ENCODE measurements at regions not wholly inside any gene's neighbourhood (a gene's known extent, or its start where the extent isn't known, plus 50 kb on each side); places are given as distances from the start of the nearest gene placed in this dataset.
"Not testable (repeated sequence)": the region's sequence is repeated elsewhere in the genome, so short reads cannot be mapped to it uniquely, and the experiment has no call there.

- no peak for DNase-seq
Measured at GRCh38 chr16:26909623-26910022, 157.1 kb upstream of the C16orf82 start.

DNA sequence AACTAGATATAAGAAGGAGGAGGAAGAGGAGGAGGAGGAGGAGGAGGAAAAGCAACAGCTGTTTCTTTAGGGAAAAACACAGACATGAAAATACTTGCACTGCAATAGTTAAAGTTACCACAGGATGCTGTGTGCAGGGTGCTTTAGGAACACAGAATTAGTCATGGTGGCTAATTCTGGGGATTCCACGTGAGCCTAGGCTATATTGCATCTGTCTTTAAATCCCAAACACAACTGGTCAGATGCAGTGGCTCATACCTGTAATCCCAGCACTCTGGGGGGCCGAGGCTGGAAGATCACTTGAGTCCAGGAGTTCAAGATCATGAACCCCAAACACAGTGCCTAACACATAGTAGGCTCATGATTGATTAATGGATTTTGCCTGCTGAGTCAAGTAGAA, 155.3 kb upstream of the C16orf82 start:
- DNase-seq, result no peak

GRCh38 chr16:26913851-26914250, 152.9 kb upstream of the C16orf82 start:
- DNase-seq, result peak; percentile 49

- DNase-seq, result peak; percentile 23
Measured at GRCh38 chr16:26930786-26931581, 135.7 kb upstream of the C16orf82 start.

DNA sequence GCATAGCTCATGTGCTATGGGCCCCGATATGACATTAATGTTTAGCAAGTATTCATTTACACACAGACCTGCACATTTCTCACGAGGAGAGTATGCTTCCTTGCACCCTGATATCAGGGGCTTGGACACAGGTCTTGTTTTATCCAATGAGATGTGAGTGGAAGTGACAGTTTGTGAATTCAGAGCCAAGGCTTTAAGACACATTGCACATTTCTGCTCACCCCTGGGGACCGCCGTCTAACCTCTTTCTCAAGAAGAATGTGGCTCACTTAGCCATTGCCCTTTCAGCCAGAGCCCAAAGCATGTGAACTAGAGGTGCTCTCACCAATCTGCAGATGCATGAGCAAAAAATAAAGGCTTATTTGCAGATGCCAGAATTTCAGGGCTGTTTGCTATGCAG, 116.1 kb upstream of the C16orf82 start:
- DNase-seq, result no peak

DNA sequence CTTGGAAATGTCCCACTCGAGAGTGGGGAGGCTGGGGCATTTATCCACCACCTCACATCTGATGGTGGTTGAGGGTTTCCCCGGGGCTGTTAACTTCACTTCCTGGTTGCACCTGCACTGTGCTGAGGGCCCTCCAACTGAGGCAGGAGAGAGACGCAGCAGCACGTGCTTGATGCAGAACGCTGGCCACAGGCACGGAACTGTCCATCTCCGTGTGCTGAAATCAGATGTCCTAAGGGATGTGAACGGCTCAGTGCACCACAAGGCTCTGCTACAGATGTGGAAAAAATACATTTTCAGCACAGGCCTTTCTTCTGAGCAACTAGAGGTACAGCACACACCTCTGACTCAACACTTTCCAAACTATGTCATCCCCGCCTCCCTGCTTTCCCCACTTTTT, 114.8 kb upstream of the C16orf82 start:
- no peak for DNase-seq

DNA sequence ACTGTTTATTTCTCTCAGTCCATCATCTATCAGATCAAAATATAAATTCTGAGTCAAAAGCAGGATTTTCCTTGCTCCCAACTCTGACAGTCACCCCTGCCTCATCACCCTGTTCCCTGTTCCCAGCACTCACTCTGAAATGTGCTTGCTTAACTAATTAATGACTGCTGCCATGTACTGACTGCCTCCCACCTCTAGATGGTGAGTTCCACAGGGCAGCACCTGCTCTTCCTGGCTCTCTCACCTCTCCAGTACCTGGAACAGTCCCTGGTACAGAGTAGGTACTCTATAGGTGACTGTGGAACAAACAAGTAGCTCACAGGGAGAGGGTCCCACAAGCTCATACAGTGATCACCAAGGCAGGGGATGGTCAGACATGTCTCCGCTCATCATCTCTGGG, 114.3 kb upstream of the C16orf82 start:
- no peak for DNase-seq

GRCh38 chr16:26957283-26957859, 109.4 kb upstream of the C16orf82 start:
- no peak for DNase-seq

- DNase-seq, result no peak
Measured at GRCh38 chr16:26959416-26960009, 107.2 kb upstream of the C16orf82 start.

DNA sequence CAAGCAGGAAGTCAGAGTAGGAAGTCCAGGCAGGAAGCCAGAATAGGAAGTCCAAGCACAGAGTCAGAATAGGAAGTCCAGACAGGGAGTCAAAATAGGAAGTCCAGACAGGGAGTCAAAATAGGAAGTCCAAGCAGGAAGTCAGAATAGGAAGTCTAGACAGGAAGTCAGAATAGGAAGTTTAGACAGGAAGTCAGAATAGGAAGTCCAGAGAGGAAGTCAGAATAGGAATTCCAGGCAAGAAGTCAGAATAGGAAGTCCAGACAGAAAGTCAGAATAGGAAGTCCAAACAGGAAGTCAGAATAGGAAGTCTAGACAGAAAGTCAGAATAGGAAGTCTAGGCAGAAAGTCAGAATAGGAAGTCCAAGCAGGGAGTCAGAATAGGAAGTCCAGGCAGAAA, 105.3 kb upstream of the C16orf82 start:
- no peak for DNase-seq

DNA sequence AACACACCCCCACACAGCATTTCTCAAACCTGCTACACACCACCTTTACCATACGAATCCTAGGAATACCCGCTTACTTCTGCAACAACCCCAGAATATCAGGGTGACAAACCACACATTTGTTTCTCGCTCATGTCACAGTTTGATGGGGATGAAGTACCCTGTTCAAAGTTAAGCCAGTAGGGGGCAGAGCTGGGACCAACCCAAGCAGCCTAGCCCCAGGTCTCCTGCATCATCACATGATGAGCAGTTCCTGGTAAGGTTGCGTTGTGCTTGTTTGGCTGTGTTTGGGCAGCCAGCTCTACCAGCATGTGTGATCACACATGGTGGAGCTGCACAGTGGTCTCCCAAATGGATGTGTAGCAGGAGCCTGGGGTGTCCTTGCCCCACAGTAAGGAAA, 103.6 kb upstream of the C16orf82 start:
- no peak for DNase-seq

GRCh38 chr16:26969589-26970231, 97.0 kb upstream of the C16orf82 start:
- DNase-seq, result no peak

- DNase-seq, result no peak
Measured at GRCh38 chr16:26970292-26970691, 96.4 kb upstream of the C16orf82 start.

GRCh38 chr16:26976873-26977272, 89.9 kb upstream of the C16orf82 start:
- DNase-seq, result no peak

DNA sequence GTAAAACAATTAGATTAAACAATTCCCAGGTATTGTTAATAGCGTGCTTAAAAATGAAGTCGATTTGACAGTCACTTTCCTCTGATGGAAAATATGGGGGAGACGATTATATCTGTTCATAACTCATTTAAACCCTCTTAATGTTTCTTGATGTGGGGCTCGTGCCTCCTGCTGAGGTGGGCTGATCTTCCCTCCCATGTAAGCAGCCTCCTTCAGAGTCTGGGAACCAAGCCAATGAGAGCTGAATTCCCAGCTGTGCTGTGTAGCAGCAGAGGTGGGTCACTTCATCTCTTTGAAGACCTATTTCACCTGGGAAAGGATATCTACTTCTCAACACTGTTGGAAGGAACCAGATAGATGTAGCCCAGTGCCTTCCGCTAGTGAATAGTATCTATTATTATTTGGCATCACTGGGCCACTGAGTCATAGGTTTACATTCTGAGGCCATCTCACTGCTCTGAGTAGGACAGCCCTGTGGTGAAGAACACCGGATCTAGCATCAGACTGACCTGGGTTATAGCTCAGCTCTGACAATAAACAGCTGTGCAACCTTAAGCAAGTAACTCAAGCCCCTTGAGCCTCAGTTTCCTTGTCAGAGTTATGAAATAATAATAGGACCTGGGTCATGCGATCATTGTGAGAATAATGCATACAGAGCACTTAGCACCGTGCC, 85.3 kb upstream of the C16orf82 start:
- peak; percentile 94 for DNase-seq

DNA sequence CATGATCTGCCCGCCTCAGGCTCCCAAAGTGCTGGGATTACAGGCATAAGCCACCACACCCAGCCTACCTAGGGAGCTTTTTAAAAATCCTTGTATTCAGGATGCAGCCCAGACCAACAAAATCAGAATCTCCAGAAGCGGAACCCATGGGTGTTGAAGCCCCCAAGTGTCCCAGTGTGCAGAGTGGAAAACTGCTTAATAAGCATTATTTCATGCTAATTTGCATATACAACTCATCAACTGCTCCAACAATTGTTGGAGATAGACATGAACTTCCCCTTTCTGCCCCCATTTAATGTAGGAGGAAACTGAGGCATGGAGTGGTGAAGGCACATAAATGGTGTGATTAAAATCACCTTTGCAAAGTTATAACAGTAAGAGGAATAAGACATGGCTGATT, 84.3 kb upstream of the C16orf82 start:
- no peak for DNase-seq

GRCh38 chr16:26983426-26983825, 83.3 kb upstream of the C16orf82 start:
- no peak for DNase-seq

- DNase-seq, result no peak
Measured at GRCh38 chr16:26985100-26986065, 81.3 kb upstream of the C16orf82 start.

DNA sequence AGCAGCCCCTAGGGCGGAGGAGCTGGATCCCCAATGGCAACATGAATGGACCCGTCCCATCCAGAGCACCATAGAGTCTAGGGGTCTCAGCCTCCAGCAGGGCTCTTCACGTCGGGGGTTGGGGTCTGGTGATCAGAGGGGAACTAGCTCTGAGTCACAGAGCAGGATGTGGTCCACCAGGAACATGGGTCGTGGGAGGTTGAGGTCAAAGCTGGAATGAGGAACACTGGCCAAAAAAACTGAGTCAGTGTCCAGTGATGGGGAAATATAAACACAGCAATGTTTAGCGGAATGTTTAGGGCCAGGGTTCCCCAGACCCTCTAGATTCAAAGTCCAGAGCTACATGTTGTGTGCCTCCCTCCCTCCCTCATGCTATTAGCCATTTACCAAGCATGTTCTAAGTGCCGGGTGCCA, 79.1 kb upstream of the C16orf82 start:
- no peak for DNase-seq

- DNase-seq, result no peak
Measured at GRCh38 chr16:26988186-26988585, 78.5 kb upstream of the C16orf82 start.

DNA sequence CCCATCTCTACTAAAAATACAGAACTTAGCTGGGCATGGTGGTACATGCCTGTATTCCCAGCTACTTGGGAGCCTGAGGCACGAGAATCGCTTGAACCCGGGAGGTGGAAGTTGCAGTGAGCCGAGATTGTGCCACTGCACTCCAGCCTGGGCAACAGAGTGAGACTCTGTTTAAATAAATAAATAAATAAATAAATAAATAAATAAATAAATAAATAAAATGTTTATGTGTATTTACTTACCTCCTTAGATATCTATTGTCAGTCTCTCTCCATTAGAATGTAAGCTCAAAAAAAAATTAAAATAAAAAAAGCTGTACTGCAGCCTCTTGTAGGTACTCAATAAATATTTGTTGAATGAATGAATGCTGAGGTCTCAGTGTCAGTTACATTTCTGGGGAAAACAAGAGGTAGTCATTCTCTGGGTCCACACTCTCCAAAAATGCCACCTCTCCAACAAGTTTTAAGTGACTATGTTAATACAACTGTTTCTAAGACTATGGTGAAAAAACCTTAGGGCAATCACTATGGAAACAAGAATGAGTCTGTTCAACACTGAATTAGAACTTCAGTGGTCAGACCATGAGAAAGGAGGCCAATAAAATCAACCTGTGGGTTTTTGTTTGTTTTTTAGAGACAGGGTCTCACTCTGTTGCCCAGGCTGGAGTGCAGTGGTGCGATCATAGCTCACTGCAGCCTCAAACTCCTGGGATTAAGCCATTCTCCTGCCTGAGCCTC, 76.2 kb upstream of the C16orf82 start:
- not testable (repeated sequence) for DNase-seq

Measured in NCI-H2171 treated with DMSO at 0.1 percent for 48 hours (cell line).